ENCODE measurements at regions not wholly inside any gene's neighbourhood (a gene's known extent, or its start where the extent isn't known, plus 50 kb on each side); places are given as distances from the start of the nearest gene placed in this dataset.

DNA sequence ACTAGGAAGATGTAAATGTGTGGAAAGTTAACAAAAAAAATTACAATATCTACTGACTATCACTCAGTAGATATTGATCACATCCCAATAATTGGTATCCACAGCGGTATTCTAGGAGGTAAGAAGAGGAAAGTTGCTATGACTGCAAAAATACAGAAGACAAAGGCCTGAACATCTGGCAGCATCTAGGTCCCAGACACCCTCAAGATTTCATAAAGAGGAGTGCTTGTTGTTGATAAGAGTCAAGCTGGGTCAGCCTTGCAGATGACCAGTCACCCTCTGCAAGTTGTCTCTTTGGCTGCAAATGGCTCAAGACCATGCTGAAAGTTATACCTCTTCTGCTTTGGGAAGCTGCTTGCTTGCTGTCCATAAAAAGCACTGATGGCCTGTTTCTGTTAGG lies 179.8 kb upstream of the FOXN2 start (continued):
- TF ChIP-seq CUX1 (CRISPR knock-in tag; IDR thresholded peaks at IDR 0.05) (peak; percentile 84; the same call in 1 of the 2 replicates), CTBP1 (IDR thresholded peaks at IDR 0.05; ENCODE audit: borderline replicate concordance) (peak; percentile 38; the same call in 1 of the 2 replicates), GATA2 (CRISPR knock-in tag; IDR thresholded peaks at IDR 0.05) (peak; percentile 82), HDAC1 (IDR thresholded peaks at IDR 0.05) (0 out of 4 replicates have a peak, but pooled peaks of 1 of the 2 experiments have one; percentile 39), ARID1B (IDR thresholded peaks at IDR 0.05) (peak; percentile 90), KLF16 (IDR thresholded peaks at IDR 0.05) (peak; percentile 66; the same call in 1 of the 2 replicates), FOXM1 (IDR thresholded peaks at IDR 0.05; ENCODE audit: low read depth) (peak; percentile 61; the same call in 1 of the 2 replicates), FOXM1 (CRISPR knock-in tag; IDR thresholded peaks at IDR 0.05; ENCODE audit: low read depth) (no peak)
- TF ChIP-seq, protein P1, sequence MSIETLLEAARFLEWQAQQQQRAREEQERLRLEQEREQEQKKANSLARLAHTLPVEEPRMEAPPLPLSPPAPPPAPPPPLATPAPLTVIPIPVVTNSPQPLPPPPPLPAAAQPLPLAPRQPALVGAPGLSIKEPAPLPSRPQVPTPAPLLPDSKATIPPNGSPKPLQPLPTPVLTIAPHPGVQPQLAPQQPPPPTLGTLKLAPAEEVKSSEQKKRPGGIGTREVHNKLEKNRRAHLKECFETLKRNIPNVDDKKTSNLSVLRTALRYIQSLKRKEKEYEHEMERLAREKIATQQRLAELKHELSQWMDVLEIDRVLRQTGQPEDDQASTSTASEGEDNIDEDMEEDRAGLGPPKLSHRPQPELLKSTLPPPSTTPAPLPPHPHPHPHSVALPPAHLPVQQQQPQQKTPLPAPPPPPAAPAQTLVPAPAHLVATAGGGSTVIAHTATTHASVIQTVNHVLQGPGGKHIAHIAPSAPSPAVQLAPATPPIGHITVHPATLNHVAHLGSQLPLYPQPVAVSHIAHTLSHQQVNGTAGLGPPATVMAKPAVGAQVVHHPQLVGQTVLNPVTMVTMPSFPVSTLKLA (conservative IDR thresholded peaks at IDR 0.05), result no peak
- TF ChIP-seq, protein P2, sequence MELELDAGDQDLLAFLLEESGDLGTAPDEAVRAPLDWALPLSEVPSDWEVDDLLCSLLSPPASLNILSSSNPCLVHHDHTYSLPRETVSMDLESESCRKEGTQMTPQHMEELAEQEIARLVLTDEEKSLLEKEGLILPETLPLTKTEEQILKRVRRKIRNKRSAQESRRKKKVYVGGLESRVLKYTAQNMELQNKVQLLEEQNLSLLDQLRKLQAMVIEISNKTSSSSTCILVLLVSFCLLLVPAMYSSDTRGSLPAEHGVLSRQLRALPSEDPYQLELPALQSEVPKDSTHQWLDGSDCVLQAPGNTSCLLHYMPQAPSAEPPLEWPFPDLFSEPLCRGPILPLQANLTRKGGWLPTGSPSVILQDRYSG (tag; conservative IDR thresholded peaks at IDR 0.05; ENCODE audit: low read depth), result no peak
- TF ChIP-seq, protein P3, sequence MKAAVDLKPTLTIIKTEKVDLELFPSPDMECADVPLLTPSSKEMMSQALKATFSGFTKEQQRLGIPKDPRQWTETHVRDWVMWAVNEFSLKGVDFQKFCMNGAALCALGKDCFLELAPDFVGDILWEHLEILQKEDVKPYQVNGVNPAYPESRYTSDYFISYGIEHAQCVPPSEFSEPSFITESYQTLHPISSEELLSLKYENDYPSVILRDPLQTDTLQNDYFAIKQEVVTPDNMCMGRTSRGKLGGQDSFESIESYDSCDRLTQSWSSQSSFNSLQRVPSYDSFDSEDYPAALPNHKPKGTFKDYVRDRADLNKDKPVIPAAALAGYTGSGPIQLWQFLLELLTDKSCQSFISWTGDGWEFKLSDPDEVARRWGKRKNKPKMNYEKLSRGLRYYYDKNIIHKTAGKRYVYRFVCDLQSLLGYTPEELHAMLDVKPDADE (conservative IDR thresholded peaks at IDR 0.05; ENCODE audit: control insufficient read depth, low read depth, low read length), result no peak

All from K562 (cell line).